Stimulated activated CD8-positive, alpha-beta memory T cell treated with anti-CD3 and anti-CD28 coated beads, Interleukin-4, amount 100 ng/mL, for 4 hours (primary cell): ENCODE measurements at regions not wholly inside any gene's neighbourhood (a gene's known extent, or its start where the extent isn't known, plus 50 kb on each side); places are given as distances from the start of the nearest gene placed in this dataset.

ENCODE experiments used
- DNase-seq, 2 donors: peaks; one replicate each; pipeline ENCODE4 v3.0.0-alpha.2; 2020; ENCODE audit warnings: low read depth in 2 of 2, low spot score in 1 of 2

DNA sequence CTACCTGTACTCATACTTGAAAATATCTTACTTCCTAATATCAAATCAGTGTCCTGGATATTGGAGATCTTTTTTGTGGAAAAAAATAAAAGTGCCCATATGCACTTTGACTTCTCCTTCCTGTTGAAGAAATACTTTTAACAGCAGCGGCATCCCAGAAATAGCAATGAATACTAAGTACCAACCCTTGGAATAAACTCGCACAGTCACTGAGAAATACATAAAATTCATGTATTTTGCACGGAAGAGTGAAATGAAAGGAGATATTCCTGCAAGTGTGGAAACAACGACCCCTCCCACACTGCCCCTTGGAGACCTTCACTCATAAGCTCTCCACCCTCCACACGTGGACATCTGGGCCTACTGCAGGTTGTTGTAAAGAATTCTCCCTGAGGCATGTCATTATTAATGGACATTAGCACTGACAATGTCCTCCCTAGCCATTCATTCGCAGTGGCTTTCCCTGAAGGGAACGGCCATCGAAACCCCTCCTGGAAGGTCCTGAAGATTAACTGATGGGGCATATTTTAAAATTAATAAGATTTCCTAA is 407.6 kb upstream of the PFKP start:
- DNase-seq = no peak

DNA sequence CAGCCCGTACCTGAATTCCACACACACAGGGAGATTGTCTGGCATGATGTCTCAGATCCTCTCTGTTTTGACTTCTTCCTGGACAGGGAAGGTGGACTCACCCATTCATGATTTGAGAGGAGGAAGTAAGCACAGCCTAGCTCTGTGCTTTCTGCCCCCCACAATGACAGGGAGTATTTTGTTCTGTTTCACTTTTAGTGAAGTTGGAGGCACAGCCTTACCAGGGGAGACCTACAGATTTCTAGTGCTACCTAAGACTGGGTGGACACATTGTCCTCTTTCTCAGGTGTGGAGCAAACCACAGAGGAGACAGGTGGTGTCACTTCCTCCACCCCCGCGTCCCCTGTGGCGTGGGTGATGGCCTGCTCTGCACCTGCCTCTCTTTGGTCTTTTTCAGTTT is 408.6 kb upstream of the PFKP start:
- DNase-seq = no peak

DNA sequence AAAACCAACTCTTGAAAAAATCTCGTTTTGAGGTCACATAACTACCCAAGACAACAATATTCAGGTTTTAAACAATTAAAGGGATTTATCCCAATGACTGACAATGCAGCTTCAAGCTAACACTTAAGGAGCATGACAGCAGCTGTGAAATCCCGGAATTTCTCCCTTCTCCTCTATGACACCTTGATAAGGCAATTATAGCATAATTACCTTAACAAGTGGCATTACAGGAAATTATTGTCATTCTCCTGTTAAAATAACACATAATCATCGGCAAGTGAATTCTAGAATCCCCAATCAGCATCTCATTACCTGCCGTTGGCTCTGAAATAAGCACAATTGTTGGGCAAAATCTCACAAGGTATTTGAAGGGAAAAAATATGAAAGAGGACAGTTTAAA is 417.0 kb upstream of the PFKP start:
- no peak for DNase-seq

DNA sequence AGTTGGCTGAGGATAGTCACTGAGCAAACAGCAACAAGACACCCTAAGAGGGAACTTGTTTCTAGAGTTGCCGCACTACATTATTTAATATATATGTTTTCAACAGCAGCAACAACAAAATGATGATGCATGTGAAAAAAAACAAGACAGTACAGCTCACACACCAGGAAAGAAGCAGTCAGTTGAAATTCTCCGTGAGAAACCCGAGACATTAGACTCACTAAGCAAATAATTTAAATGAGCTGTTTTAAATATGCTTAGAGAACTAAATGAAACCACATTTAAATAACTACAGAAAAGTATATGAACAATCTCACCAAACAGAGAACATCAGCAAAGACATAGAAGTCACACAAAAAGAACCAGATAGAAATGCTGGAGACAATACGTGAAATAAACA is 426.3 kb upstream of the PFKP start:
- DNase-seq = no peak

DNA sequence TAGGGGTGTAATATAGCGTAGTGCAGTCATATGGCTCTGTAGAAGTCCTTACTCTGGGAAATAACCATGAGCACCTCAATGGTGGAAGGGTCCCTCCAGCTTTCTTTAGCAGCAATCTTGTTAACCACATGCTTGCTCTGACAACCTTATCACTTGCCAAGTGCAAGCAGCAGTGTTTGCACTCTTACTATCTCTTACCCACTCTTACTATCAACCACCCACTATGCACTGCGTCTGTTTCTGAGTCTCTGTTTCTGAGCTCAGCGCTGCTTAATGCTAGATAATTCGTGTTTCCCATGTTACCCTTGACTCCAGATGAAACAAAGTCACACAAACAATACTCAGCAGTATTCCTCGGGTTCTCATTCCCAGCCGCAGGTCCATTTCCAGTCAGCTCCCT is 433.7 kb upstream of the PFKP start:
- DNase-seq = no peak

DNA sequence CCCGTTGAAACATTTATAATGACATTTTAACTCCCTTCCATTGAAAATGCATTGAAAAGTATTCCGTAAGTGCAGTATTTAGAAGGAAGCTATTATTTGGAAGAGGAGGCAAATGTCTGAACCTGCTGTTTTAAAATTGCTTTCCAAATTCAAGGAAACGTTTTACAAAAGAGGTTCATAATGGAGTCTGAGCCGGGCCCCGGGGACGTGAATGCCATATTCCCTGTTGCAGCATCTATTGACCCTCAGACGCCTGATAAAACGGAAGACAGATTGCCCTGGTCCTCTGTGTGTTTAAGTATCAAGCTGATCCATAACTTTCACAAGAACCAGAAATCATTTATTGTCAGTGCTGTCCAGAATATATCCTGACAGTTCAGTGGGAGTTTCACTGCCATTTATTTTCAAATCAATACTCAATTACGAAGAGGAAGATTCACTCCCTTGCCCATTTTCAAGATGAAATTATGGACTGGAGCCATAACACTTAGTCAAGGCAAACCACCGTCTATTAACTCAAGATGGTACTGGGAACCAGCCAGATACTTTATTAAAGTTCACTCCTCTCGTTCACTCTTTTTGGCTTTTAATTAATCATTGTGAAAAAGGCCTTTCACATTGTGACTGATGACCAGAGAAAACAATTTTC is 435.7 kb upstream of the PFKP start:
- no peak for DNase-seq

DNA sequence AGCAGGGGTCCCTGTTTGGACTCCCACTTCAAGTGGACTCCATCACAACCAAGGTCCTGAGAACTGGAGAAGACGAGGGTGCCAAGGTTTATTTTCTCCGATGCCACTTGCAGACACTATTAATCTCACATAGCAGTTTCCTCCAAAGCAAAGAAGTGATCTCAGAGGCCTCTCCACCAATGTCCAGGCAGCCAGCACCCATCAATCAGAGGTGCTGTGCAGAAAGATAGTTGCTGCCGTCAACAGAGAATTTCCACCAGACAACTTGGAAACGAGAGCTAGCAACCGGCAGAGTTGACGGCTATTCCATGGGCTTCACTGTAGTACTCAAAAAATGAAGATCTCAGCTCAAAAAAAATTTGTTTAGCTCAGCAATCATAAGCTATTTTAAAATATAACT is 438.6 kb upstream of the PFKP start:
- no peak for DNase-seq

DNA sequence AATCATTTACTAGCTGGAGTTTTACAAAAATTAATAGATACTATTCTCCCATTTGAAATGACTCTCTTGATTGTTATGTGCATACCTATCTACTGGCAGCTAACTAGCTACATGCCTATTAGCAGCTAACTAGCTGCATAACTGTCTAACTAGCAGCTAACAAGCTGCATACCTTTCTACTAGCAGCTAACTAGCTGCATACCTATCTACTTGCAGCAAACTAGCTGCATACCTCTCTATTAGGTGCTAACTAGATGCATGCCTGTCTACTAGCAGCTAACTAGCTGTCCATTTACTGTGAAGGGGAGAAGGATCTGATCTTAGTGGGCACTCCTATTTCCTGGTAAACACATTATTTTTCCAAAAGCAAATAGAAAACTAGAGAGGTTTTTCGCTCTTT is 439.4 kb upstream of the PFKP start:
- DNase-seq = no peak

DNA sequence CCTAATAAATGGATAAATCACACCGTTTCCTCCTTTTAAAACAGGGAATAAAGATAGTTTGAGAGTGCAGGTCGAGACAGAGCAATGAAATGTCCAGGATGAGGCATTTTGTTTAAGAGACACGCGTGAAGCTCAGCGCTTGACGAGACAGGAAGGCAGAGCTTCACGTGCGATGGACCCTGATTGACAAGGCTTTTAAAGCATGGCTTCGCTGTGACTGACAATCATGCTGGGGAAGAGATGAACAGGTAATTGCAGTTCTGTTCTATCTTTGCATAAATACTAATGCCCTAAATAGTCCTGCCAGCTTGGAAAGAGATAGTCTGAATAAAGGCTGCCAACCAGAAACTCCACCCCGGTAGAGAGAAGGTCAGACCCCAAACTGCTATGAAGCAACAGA is 442.3 kb upstream of the PFKP start:
- no peak for DNase-seq

DNA sequence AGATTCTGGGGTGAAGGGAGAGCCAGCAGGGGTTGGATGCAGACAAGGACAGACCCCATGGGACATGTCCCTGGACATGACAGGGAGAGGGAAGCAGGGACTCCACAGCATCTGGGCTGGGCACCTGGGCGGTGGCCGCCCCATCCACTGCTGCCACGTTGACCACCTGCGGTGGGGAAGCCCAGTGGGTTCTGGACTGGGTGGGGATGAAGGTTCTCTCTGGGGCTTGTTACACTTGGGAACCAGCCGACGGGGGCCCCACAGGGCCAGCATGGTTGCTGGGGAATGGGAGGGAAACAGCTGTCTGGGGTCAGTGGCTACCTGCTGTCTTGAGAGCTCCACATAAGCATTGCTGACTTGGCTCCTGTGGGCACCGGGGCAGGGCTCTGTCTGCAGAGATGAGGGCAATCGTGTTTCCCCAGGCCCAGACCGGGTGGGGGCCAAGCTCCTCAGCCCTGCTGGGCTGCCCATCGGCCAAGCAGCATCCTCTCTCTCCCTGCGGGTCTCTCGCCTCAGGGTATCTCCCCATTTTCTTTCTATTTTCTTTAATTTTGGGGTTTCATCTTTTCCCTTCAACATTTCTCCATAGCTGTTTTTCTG is 443.6 kb upstream of the PFKP start:
- no peak for DNase-seq

DNA sequence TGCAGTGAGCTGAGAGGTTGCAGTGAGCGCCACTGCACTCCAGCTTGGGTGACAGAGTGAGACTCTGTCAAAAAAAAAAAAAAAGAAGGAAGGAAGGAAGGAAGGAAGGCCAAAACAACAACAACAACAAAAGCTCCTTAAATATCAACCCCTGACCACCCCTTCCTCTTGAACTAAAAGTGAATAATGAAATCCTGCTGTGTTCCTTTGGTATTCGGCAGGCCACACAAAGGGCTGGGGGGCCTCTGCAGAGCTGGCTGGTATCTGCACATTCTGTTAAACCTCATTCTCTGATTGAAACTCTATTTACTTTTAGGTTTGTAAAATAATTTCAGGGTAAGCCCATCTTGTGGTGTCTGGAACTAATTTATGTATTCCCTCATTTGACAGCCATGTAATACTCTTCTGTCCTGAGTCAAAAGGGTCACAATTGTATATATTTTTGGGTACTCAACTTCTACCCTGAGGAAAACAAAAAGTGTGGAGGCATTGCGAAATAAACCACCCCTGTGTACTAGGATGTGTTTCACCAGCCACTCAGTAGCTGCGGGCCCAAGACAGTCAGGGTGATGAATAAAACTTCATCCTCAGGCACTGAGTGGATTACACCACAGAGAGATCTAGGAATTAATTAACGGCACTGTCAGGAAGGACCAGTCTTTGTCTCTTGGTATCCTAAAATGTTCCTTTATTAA is 446.4 kb upstream of the PFKP start:
- DNase-seq = no peak

DNA sequence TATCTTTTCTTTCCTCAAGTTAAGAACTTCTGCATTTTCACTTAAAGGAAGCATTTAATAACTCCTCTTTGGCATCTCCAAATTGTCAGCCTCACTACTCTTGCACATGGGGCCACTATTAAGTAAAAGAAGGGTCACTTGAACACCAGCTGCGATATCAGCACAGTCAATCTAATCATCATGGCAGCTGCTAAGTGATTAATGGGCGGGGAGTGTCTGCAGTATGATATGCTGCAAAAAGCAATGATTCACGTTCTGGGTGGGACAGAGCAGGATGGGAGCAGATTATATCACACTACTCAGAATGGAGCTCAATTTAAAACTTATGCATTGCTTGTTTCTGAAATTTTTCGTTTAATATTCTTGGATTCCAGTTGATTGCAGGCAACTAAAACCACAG is 447.4 kb upstream of the PFKP start:
- DNase-seq = no peak

DNA sequence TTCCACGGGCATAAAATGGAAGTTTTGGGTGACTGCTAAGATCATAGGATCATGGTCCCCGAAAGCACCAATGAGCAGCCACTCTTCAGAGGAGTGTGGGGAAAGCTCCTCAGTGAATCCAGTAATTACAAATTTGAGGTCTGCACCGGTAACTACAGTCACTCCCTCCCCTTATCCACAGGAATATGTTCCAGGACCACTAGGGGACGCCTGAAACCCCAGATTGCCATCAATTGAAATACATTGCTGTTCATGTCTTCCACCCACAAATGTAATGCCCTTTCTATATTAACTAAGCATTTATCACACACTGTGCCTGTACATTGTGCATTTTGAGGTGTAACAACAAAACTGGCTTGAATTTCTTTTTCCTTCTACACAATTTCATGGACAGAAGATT is 447.9 kb upstream of the PFKP start:
- no peak for DNase-seq

DNA sequence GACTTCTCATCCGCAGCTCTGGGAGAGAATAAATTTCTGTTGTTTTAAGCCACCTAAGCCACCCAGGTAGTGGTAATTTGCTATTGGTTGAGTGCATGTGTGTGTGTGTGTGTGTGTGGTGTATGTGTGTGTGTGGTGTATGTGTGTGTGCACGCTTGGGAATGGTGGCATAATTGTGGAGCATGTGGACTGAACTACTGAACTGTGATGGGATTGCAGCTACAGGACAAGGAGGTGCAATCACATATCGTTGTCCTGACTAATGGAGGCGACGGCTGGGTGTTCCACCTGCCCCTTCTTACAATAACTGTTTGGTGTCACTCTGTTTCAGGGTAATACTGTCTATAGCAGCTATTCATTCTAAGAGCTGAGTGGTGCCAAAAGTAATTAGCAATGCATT is 448.7 kb upstream of the PFKP start:
- no peak for DNase-seq

DNA sequence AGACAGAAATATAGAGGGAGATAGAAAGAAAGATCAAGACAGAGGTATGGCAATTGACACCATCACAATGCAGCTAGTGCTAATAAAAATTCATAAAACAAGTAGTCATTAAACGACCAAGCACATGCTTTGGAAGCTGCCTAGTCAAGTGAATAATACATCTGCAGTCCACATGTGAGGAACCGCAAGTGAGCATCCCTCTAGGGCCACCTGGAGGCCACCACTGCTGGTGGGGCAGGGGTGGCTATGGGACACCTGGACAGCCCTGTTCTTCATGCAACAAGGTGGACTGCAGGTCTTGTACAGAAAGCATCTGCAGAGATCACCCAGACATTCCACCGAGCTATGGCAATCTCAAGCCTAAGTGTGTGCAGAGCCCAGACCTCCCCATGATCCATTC is 451.1 kb upstream of the PFKP start:
- DNase-seq = no peak

DNA sequence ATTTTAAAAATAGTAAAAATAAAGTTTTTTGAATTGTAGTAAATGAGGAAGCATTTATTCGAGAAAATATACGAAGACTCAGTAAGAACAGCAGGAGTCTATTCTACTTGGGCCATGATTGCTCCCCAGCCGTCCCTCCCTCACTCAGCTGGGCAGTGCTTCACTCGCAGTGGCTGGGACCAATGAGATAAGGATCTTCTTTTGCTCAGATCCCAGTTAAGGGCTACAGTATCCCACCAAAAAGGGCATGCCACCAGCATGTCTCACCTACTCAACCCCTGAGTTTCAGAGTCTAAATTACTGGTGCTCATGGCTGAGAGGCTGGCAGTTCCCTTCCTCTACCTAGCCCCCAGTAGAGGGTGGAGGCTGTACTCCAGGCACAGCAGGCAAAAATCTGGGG is 455.7 kb upstream of the PFKP start:
- no peak for DNase-seq

DNA sequence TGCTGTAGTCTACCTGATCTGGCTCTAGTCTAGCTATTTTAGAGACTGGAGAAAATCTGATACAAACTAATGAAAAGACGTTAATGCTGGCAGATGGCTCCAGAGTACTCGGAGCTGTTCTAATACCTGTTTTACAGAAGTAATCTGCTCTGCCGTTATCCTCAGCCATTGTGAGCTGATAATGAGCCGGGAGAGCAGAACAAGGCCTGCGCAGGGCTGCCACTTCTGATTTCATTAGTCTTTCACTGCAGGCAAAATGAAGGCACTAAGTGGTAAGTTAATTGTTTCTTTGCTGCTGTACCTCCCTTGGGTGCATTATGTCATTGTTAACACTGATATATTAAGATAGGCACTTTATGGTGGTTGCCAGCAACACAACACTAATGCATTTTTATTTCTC is 456.4 kb upstream of the PFKP start:
- no peak for DNase-seq

DNA sequence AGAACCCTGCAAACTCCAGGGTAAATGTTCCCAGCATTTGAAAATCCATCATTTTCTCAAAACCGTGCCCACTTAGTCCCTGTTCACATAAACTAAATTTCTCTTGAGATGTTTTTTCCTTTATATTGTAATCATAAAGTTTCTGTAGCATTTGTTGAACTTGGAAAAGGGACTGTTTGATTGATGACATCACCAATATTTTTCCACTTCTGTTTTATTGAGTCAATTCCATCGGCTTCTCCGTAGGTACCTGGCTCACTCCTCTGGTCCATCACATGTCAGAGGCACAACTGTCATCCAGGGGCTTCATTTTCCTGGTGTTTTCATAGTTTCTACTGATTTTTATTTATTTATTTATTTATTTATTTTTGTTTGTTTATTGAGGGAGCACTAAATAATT is 462.5 kb upstream of the PFKP start:
- DNase-seq = no peak

DNA sequence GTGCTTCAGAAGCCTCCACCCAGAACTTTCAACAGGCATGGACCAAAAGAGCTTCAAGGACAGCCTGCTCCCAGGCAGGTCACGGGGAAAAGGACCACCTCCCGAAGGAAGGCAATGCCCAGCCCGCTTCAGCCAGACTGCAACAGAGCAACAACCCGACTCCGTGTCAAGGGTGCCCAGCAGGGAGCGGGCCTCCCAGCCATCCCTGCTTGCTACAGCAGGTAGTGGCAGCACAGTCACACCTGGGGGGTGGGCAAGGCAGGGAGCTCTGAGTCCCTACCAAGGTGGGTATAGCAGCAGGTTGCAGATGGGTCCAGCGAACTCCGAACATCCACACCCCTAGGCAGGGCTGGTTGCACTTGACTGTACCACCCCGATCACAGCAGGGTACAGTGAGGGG is 467.8 kb upstream of the PFKP start:
- no peak for DNase-seq

DNA sequence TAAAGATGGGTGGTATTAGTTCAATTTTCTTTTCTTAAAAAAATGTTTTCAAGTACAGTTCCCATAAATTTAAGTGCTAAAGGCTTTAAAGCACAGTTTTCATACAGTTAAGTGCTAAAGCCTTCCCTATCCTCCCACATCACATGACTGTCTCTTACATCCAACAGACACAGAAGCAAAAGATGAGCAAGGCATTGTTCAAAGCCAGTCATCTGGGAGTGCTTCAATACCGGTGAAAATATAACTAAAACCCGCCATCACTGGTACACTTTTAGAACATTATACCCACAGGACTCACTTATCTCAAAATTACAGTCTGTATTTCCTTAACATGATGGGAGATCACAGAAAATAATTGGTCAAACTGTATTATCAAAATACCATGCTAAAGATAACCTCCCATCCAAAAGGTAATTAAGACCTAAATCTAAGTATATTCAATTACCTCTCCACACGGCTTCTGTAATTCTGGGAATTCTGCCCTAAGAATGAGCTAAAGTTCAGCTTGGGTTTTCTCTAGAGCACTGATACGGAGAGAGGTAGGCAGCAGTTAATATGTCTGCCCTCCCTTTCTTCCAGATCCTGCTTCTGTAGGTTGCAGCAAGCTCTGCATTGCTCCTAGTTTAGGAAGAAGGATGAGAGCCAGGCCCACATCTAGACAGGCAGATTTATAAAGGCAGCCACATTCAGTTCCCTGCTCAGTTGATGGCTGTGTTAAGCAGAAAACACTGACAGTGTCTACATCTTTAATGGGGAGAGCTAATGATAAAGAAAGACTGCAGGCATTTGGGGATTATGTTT is 474.8 kb upstream of the PFKP start:
- DNase-seq = no peak

DNA sequence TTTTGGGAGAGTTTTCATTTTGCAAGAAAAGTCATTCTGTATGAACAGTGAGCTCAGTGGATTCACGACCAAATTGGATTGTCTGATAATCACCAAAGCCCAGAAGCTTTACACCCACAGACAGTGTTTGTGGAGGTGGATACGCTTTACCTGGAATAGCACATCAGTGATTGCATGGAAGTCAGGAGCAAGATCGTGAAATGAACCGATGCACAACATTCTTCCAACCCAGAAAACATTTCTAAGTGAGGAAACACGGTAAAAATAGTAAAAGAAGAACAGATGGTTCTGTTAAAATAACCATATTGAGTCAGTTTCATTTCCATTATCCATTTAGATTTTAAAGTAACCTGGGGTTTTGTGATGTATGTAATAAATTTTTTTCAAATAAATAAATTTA is 478.2 kb upstream of the PFKP start:
- DNase-seq = no peak

DNA sequence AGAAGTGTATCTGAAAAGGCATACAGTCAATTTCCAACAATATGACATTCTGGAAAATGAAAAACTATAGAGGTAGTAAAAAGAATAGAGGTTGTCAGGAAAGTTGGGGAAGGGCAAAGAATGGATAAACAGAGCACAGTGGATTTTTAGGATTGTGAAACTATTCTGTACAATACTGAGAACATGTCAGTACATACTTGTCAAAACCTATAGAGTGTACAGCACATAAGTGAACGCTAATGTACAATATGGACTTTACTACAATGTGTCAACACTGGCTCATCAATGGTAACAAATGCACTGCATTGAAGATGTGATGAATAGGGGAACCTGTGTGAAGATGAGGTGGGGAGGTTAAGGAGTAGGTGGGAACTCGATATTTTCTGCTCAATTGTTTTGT is 483.0 kb upstream of the PFKP start:
- no peak for DNase-seq
